ENCODE measurements at regions not wholly inside any gene's neighbourhood (a gene's known extent, or its start where the extent isn't known, plus 50 kb on each side); places are given as distances from the start of the nearest gene placed in this dataset.

- no peaks in the 10 kb centered on the region for H3K27me3 ChIP-seq (ENCODE audit: control insufficient read depth in 1 of 2, insufficient read depth in 2 of 2, low read length in 2 of 2)
- peaks cover 5% of the 10 kb centered on the region for H3K27me3 Mint-ChIP-seq
- ChIA-PET POLR2A (no interaction called here), CTCF (no interaction called here)
- H3K4me3 Mint-ChIP-seq = no peak overlapping the region
- intact Hi-C loops (cut with DNase I, micrococcal nuclease) = no loop called here
- no peak overlapping the region for H3K27ac ChIP-seq (ENCODE audit: low read depth in 1 of 2, low read length in 2 of 2)
- H3K9me3 ChIP-seq (ENCODE audit: control insufficient read depth in 1 of 2, insufficient read depth in 1 of 2, low read length in 2 of 2) = peaks cover 1 to 10% of the 10 kb centered on the region in 2 experiments
- H3K4me1 ChIP-seq (ENCODE audit: insufficient read depth, low read length) = no peaks in the 10 kb centered on the region
- ATAC-seq (ENCODE audit: poor library complexity) (no peak), DNase-seq (no peak)
- peaks cover 2% of the 10 kb centered on the region for H3K9me3 Mint-ChIP-seq
- H3K4me1 Mint-ChIP-seq (ENCODE audit: low read depth) = no peaks in the 10 kb centered on the region
- H3K36me3 ChIP-seq (ENCODE audit: insufficient read depth, low read length) = no peaks in the 10 kb centered on the region
- no peak overlapping the region for H3K27ac Mint-ChIP-seq
- TF ChIP-seq, protein P1, sequence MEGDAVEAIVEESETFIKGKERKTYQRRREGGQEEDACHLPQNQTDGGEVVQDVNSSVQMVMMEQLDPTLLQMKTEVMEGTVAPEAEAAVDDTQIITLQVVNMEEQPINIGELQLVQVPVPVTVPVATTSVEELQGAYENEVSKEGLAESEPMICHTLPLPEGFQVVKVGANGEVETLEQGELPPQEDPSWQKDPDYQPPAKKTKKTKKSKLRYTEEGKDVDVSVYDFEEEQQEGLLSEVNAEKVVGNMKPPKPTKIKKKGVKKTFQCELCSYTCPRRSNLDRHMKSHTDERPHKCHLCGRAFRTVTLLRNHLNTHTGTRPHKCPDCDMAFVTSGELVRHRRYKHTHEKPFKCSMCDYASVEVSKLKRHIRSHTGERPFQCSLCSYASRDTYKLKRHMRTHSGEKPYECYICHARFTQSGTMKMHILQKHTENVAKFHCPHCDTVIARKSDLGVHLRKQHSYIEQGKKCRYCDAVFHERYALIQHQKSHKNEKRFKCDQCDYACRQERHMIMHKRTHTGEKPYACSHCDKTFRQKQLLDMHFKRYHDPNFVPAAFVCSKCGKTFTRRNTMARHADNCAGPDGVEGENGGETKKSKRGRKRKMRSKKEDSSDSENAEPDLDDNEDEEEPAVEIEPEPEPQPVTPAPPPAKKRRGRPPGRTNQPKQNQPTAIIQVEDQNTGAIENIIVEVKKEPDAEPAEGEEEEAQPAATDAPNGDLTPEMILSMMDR (IDR thresholded peaks at IDR 0.05) = no peak
- H3K36me3 Mint-ChIP-seq (ENCODE audit: low read depth) = no peaks in the 10 kb centered on the region
- no peak overlapping the region for H3K4me3 ChIP-seq (ENCODE audit: low read length)
Observed at GRCh38 chr18:10234912-10235660, 219.3 kb upstream of the APCDD1 start.

- Histone ChIP-seq H3K27me3 (ENCODE audit: control insufficient read depth in 1 of 2, insufficient read depth in 2 of 2, low read length in 2 of 2) (no peaks in the 10 kb centered on the region), H3K4me1 (ENCODE audit: insufficient read depth, low read length) (no peaks in the 10 kb centered on the region), H3K36me3 (ENCODE audit: insufficient read depth, low read length) (no peaks in the 10 kb centered on the region), H3K4me3 (ENCODE audit: low read length) (no peak overlapping the region), H3K27ac (ENCODE audit: low read depth in 1 of 2, low read length in 2 of 2) (no peak overlapping the region), H3K9me3 (ENCODE audit: control insufficient read depth in 1 of 2, insufficient read depth in 1 of 2, low read length in 2 of 2) (peaks cover 0 to 4% of the 10 kb centered on the region in 2 experiments)
- Mint-ChIP-seq H3K27ac (no peak overlapping the region), H3K9me3 (peaks cover under 1% of the 10 kb centered on the region), H3K4me3 (no peak overlapping the region), H3K36me3 (ENCODE audit: low read depth) (no peaks in the 10 kb centered on the region), H3K27me3 (peaks cover 5% of the 10 kb centered on the region), H3K4me1 (ENCODE audit: low read depth) (no peaks in the 10 kb centered on the region)
- intact Hi-C loops (cut with DNase I, micrococcal nuclease) = no loop called here
- ChIA-PET POLR2A (no interaction called here), CTCF (no interaction called here)
- DNase-seq = no peak
- TF ChIP-seq, protein P1 (IDR thresholded peaks at IDR 0.05) = no peak
- ATAC-seq (ENCODE audit: poor library complexity) = no peak
Observed at GRCh38 chr18:10235661-10235952, 218.8 kb upstream of the APCDD1 start.

DNA sequence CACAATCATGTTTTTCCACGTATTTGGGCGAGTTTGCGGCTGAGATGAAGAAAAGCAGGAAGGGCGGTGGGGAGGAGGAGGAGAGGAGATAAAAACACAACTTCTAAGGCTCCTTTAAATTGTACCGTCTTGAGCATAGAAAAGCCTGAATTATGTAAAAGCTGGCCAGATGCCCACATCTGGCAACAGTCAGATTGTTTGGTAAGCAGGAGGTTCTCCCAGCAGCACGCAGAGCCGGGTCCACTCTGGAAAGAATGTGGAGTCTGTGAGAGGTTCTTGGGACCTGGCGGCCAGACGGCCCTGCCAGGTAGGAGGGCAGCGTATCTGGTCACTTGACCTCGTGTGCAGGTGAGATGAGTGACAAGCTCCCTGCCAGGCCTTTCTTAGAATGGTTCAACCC, 215.3 kb upstream of the APCDD1 start:
- H3K9me3 Mint-ChIP-seq = no peaks in the 10 kb centered on the region
- Histone ChIP-seq H3K36me3 (ENCODE audit: insufficient read depth, low read length) (no peaks in the 10 kb centered on the region), H3K4me1 (ENCODE audit: insufficient read depth, low read length) (no peaks in the 10 kb centered on the region), H3K9me3 (ENCODE audit: control insufficient read depth in 1 of 2, insufficient read depth in 1 of 2, low read length in 2 of 2) (no peaks in the 10 kb centered on the region), H3K4me3 (ENCODE audit: low read length) (no peak overlapping the region), H3K27me3 (ENCODE audit: control insufficient read depth in 1 of 2, insufficient read depth in 2 of 2, low read length in 2 of 2) (no peaks in the 10 kb centered on the region), H3K27ac (ENCODE audit: low read depth in 1 of 2, low read length in 2 of 2) (no peak overlapping the region)
- TF ChIP-seq, protein P1 (IDR thresholded peaks at IDR 0.05) = no peak
- H3K4me1 Mint-ChIP-seq (ENCODE audit: low read depth) = no peaks in the 10 kb centered on the region
- no peak for ATAC-seq (ENCODE audit: poor library complexity)
- H3K27ac Mint-ChIP-seq = no peak overlapping the region
- POLR2A ChIA-PET = no interaction called here
- H3K27me3 Mint-ChIP-seq = no peaks in the 10 kb centered on the region
- no peak overlapping the region for H3K4me3 Mint-ChIP-seq
- H3K36me3 Mint-ChIP-seq (ENCODE audit: low read depth) = no peaks in the 10 kb centered on the region
- CTCF ChIA-PET = no interaction called here
- no peak for DNase-seq
- intact Hi-C loops (cut with DNase I, micrococcal nuclease) = no loop called here
